ENCODE measurements at regions not wholly inside any gene's neighbourhood (a gene's known extent, or its start where the extent isn't known, plus 50 kb on each side); places are given as distances from the start of the nearest gene placed in this dataset.

DNA sequence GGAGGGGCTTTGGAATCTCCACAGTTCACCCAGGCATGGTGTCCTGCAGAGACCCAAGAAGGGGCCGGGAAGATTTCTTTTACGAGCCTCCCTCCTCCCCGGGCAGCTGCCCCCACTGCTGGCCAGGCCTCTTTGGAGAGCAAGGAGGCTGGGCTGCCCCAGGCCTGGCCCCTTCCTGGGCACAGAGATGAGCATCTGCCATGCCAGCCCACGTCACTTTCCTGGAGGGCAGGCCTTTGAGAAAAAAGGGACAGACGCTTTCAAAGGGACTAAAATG is 60.5 kb upstream of the FGF3 start:
- TF ChIP-seq, protein P1, sequence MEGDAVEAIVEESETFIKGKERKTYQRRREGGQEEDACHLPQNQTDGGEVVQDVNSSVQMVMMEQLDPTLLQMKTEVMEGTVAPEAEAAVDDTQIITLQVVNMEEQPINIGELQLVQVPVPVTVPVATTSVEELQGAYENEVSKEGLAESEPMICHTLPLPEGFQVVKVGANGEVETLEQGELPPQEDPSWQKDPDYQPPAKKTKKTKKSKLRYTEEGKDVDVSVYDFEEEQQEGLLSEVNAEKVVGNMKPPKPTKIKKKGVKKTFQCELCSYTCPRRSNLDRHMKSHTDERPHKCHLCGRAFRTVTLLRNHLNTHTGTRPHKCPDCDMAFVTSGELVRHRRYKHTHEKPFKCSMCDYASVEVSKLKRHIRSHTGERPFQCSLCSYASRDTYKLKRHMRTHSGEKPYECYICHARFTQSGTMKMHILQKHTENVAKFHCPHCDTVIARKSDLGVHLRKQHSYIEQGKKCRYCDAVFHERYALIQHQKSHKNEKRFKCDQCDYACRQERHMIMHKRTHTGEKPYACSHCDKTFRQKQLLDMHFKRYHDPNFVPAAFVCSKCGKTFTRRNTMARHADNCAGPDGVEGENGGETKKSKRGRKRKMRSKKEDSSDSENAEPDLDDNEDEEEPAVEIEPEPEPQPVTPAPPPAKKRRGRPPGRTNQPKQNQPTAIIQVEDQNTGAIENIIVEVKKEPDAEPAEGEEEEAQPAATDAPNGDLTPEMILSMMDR (conservative IDR thresholded peaks at IDR 0.05; ENCODE audit: low read length): no peak
- no peak for TF ChIP-seq EZH2phosphoT487 (IDR thresholded peaks at IDR 0.05; ENCODE audit: borderline replicate concordance)
